IPS-20b (cell line): ENCODE measurements at regions not wholly inside any gene's neighbourhood (a gene's known extent, or its start where the extent isn't known, plus 50 kb on each side); places are given as distances from the start of the nearest gene placed in this dataset.

Experiments used
- H3K27ac ChIP-seq: one replicate; pipeline ENCODE4 v1.5.1; 2013; ENCODE audit warnings: low read length
- H3K27me3 ChIP-seq: 2 replicates; pipeline ENCODE4 v1.6.1; 2013; ENCODE audit warnings: mild to moderate bottlenecking, low read length, inconsistent platforms; ENCODE audit not compliant: insufficient read depth
- H3K36me3 ChIP-seq: 2 replicates; pipeline ENCODE4 v1.6.1; 2013; ENCODE audit warnings: low read depth, mild to moderate bottlenecking, inconsistent platforms, low read length, moderate library complexity; ENCODE audit not compliant: insufficient read depth
- H3K4me1 ChIP-seq: 2 replicates; pipeline ENCODE4 v1.6.1; 2013; ENCODE audit warnings: mild to moderate bottlenecking, control low read depth, inconsistent platforms, low read length, moderate library complexity; ENCODE audit not compliant: insufficient read depth
- H3K4me3 ChIP-seq: 2 replicates; pipeline ENCODE4 v1.5.1; 2013; ENCODE audit warnings: mild to moderate bottlenecking, low read length, inconsistent platforms
- H3K9ac ChIP-seq: 2 replicates; pipeline ENCODE4 v1.6.1; 2013; ENCODE audit warnings: low read depth, mild to moderate bottlenecking, inconsistent platforms, low read length, moderate library complexity
- H3K9me3 ChIP-seq: 2 replicates; pipeline ENCODE4 v1.6.1; 2013; ENCODE audit warnings: mild to moderate bottlenecking, low read depth, low read length, inconsistent platforms; ENCODE audit not compliant: insufficient read depth

- H3K36me3 ChIP-seq, result no peaks in the 10 kb centered on the region
- H3K27me3 ChIP-seq, result no peaks in the 10 kb centered on the region
- no peak overlapping the region for H3K27ac ChIP-seq
- H3K4me1 ChIP-seq, result no peaks in the 10 kb centered on the region
- no peak overlapping the region for H3K9ac ChIP-seq
- H3K4me3 ChIP-seq, result no peak overlapping the region
- H3K9me3 ChIP-seq, result no peaks in the 10 kb centered on the region
These were observed 319.5 kb upstream of the MSX2 start for GRCh38 chr5:174404848-174405247.

- no peaks in the 10 kb centered on the region for H3K27me3 ChIP-seq
- H3K9ac ChIP-seq, result no peak overlapping the region
- H3K4me3 ChIP-seq, result no peak overlapping the region
- no peaks in the 10 kb centered on the region for H3K36me3 ChIP-seq
- no peaks in the 10 kb centered on the region for H3K4me1 ChIP-seq
- H3K27ac ChIP-seq, result no peak overlapping the region
- no peaks in the 10 kb centered on the region for H3K9me3 ChIP-seq
These were observed 315.3 kb upstream of the MSX2 start for GRCh38 chr5:174409070-174409469.

DNA sequence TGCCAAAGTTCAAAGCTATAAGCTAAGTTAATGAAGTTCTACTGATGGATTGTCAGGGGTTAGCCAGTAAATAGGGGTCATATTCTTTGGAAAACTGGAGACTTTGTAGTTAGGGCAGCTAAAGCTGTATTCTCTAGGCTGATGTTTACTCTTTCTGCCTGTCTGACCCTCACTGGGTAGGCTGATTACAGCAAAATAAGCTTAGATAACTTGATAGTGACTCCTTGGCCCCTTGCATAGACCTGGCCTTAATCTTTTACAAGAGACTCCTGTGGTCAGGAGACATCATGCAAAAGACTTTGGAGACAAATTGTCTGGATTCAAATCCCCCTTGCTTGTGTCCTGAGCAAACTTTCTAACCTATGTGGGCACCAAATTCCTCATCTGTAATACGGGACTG is 314.4 kb upstream of the MSX2 start:
- Histone ChIP-seq H3K9ac (no peak overlapping the region), H3K27ac (no peak overlapping the region), H3K4me1 (no peaks in the 10 kb centered on the region), H3K4me3 (no peak overlapping the region), H3K27me3 (no peaks in the 10 kb centered on the region), H3K36me3 (no peaks in the 10 kb centered on the region), H3K9me3 (no peaks in the 10 kb centered on the region)

GRCh38 chr5:174410716-174411478 is 313.5 kb upstream of the MSX2 start:
- Histone ChIP-seq H3K27me3 (no peaks in the 10 kb centered on the region), H3K4me1 (no peaks in the 10 kb centered on the region), H3K9ac (no peak overlapping the region), H3K36me3 (no peaks in the 10 kb centered on the region), H3K4me3 (no peak overlapping the region), H3K27ac (no peak overlapping the region), H3K9me3 (no peaks in the 10 kb centered on the region)

GRCh38 chr5:174411479-174411819 is 312.9 kb upstream of the MSX2 start:
- no peaks in the 10 kb centered on the region for H3K9me3 ChIP-seq
- H3K36me3 ChIP-seq, result no peaks in the 10 kb centered on the region
- no peak overlapping the region for H3K27ac ChIP-seq
- H3K9ac ChIP-seq, result no peak overlapping the region
- H3K4me3 ChIP-seq, result no peak overlapping the region
- no peaks in the 10 kb centered on the region for H3K27me3 ChIP-seq
- no peaks in the 10 kb centered on the region for H3K4me1 ChIP-seq

GRCh38 chr5:174412374-174412773 is 312.0 kb upstream of the MSX2 start:
- Histone ChIP-seq H3K9me3 (no peaks in the 10 kb centered on the region), H3K9ac (no peak overlapping the region), H3K4me3 (no peak overlapping the region), H3K27me3 (no peaks in the 10 kb centered on the region), H3K36me3 (no peaks in the 10 kb centered on the region), H3K4me1 (no peaks in the 10 kb centered on the region), H3K27ac (no peak overlapping the region)

- H3K27me3 ChIP-seq, result peaks cover 4% of the 10 kb centered on the region
- H3K4me3 ChIP-seq, result no peak overlapping the region
- H3K27ac ChIP-seq, result no peak overlapping the region
- H3K36me3 ChIP-seq, result no peaks in the 10 kb centered on the region
- no peaks in the 10 kb centered on the region for H3K4me1 ChIP-seq
- no peaks in the 10 kb centered on the region for H3K9me3 ChIP-seq
- H3K9ac ChIP-seq, result no peak overlapping the region
These were observed 311.4 kb upstream of the MSX2 start for GRCh38 chr5:174412941-174413340.

DNA sequence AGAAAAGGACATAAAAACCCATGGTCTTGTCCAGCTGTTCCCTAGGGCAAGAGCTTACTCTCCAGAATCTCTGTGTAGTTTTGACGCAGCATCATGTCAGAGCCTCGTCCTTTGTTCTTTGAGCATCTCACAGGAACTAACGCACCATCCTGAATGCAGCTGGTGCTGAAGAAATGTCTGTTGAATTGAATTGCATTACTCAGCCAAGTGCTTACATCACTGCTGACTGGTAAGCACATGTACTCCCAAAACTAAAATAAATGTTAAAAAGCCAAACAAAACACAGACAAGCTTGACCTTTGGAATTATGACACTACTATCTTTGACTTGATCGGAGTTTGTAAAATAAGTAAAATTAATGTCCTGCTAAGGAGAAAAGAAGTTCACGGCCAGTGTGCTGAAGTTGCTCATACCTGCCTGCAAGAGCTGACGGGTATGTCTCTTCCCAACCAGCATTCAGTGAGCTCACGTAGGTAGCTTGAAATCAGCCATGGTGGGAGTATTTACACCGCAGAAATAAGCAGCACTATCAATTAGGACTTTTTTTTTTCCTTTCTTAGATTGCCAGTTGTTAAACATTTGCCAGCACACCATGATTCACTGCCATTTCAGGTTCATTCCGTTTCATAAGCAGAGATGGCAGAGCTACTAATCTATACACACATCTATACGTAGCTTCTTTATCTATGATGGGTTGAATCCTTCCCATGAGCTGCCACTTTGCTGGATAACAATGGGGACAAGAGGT is 310.6 kb upstream of the MSX2 start:
- no peaks in the 10 kb centered on the region for H3K9me3 ChIP-seq
- peaks cover 10% of the 10 kb centered on the region for H3K27me3 ChIP-seq
- H3K36me3 ChIP-seq, result no peaks in the 10 kb centered on the region
- no peak overlapping the region for H3K27ac ChIP-seq
- H3K4me1 ChIP-seq, result no peaks in the 10 kb centered on the region
- no peak overlapping the region for H3K9ac ChIP-seq
- no peak overlapping the region for H3K4me3 ChIP-seq

DNA sequence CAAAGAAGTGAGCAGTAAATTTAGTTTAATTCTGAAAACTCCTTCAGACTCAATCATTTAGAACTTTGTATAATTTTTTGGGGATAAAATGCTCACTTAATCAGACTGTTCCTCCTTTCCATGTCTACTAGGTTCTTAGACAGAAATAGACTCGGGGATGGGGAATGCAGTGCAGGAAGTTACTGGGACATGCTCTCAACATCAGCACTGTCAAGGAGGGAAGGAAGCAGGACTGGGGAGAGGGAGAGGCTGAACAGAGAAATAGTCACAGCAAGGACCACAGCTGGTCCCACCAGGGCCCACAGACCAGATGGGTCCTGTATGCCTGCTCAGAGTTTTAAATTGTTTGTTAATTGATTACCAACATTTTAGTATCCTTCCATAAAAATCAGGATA is 310.1 kb upstream of the MSX2 start:
- H3K27me3 ChIP-seq, result peaks cover 16% of the 10 kb centered on the region

GRCh38 chr5:174418809-174419539 is 305.4 kb upstream of the MSX2 start:
- Histone ChIP-seq H3K27ac (no peak overlapping the region), H3K4me3 (peak overlapping the region; percentile 76)

More for the DNA sequence above, 310.1 kb upstream of the MSX2 start:
- no peaks in the 10 kb centered on the region for H3K9me3 ChIP-seq
- H3K36me3 ChIP-seq, result no peaks in the 10 kb centered on the region
- H3K4me3 ChIP-seq, result no peak overlapping the region
- H3K4me1 ChIP-seq, result no peaks in the 10 kb centered on the region
- H3K9ac ChIP-seq, result no peak overlapping the region
- no peak overlapping the region for H3K27ac ChIP-seq

GRCh38 chr5:174419540-174420132 is 304.7 kb upstream of the MSX2 start:
- Histone ChIP-seq H3K36me3 (no peaks in the 10 kb centered on the region), H3K9ac (peak overlapping the region; percentile 38; the same call in 1 of the 2 replicates), H3K27ac (no peak overlapping the region), H3K27me3 (peaks cover 18% of the 10 kb centered on the region), H3K4me1 (no peaks in the 10 kb centered on the region), H3K9me3 (no peaks in the 10 kb centered on the region), H3K4me3 (peak overlapping the region; percentile 76)

More at GRCh38 chr5:174418809-174419539, 305.4 kb upstream of the MSX2 start:
- Histone ChIP-seq H3K4me1 (no peaks in the 10 kb centered on the region), H3K9ac (peak overlapping the region; percentile 38; the same call in 1 of the 2 replicates), H3K36me3 (no peaks in the 10 kb centered on the region), H3K27me3 (peaks cover 18% of the 10 kb centered on the region), H3K9me3 (no peaks in the 10 kb centered on the region)
